Right renal cortex interstitium (tissue), 3 donors: ENCODE measurements at regions not wholly inside any gene's neighbourhood (a gene's known extent, or its start where the extent isn't known, plus 50 kb on each side); places are given as distances from the start of the nearest gene placed in this dataset.
"Not testable (repeated sequence)": the region's sequence is repeated elsewhere in the genome, so short reads cannot be mapped to it uniquely, and the experiment has no call there.

Experiments
- DNase-seq, 3 donors: peaks; one replicate each; pipeline ENCODE4 v3.0.0-alpha.2; 2013; ENCODE audit warnings: low read depth in 3 of 3, low spot score in 2 of 3

- no peak for DNase-seq
These were observed 138.0 kb upstream of the SMIM31 start for GRCh38 chr4:164615964-164616363.

- no peak for DNase-seq
These were observed 137.0 kb upstream of the SMIM31 start for GRCh38 chr4:164616961-164617360.

GRCh38 chr4:164617426-164617825 lies 136.5 kb upstream of the SMIM31 start:
- no peak for DNase-seq

GRCh38 chr4:164617911-164618310 lies 136.0 kb upstream of the SMIM31 start:
- no peak for DNase-seq

- DNase-seq, result no peak
These were observed 131.9 kb upstream of the SMIM31 start for GRCh38 chr4:164621886-164622521.

- no peak for DNase-seq
These were observed 130.8 kb upstream of the SMIM31 start for GRCh38 chr4:164623099-164623498.

- DNase-seq, result no peak
These were observed 114.9 kb upstream of the SMIM31 start for GRCh38 chr4:164639001-164639400.

- DNase-seq, result no peak
These were observed 105.6 kb upstream of the SMIM31 start for GRCh38 chr4:164648151-164648848.

- DNase-seq, result no peak
These were observed 105.1 kb upstream of the SMIM31 start for GRCh38 chr4:164648849-164649212.

GRCh38 chr4:164659765-164660164 lies 94.2 kb upstream of the SMIM31 start:
- no peak for DNase-seq

GRCh38 chr4:164676152-164676551 lies 77.8 kb upstream of the SMIM31 start:
- DNase-seq, result not testable (repeated sequence)

GRCh38 chr4:164683040-164683439 lies 70.9 kb upstream of the SMIM31 start:
- no peak for DNase-seq

GRCh38 chr4:164695650-164696049 lies 58.3 kb upstream of the SMIM31 start:
- no peak for DNase-seq

GRCh38 chr4:164700471-164700870 lies 53.5 kb upstream of the SMIM31 start:
- DNase-seq, result no peak

- DNase-seq, result no peak
These were observed 52.3 kb upstream of the SMIM31 start for GRCh38 chr4:164701665-164702064.
